HCT116 (cell line): ENCODE measurements at regions not wholly inside any gene's neighbourhood (a gene's known extent, or its start where the extent isn't known, plus 50 kb on each side); places are given as distances from the start of the nearest gene placed in this dataset.

Experiments used
- ATAC-seq: fragments of 200-7000 bp; cut with Tn5 transposase; 2 replicates; pipeline ENCODE4 v1.9.1; 2020; ENCODE audit warnings: mild to moderate bottlenecking, moderate library complexity
- BruUV-seq: library from RNA; stranded (reverse); fragments of 400-500 nt; replicated peaks from 2 replicates; lab custom pipeline; 2021; lab: Mats Ljungman, UMichigan
- CTCF ChIA-PET: fragments of 300-600 bp; sonication (Branson Sonifier 250); formaldehyde crosslinking; loops from one replicate; lab custom pipeline; 2021; ENCODE audit warnings: antibody characterized with exemption; lab: Charles Lee
- POLR2A ChIA-PET: fragments of 300-600, 350-600 bp; sonication (Branson Sonifier 250); formaldehyde crosslinking; loops from one replicate; lab custom pipeline; 2021; ENCODE audit warnings: antibody characterized with exemption; lab: Charles Lee
- RAD21 ChIA-PET, 2 experiments: fragments of 300-600 bp; sonication (Branson Sonifier 250); formaldehyde crosslinking; loops; one replicate each; lab custom pipeline; 2023; ENCODE audit warnings: low total read pairs in 2 of 2; ENCODE audit not compliant: uncharacterized antibody in 2 of 2, unreplicated experiment in 2 of 2, low non-redundant PET in 1 of 2; lab: Charles Lee
- DNase-seq: peaks from one replicate; pipeline ENCODE4 v3.0.0-alpha.2; 2010; ENCODE audit warnings: low read depth, low spot score
- H2AFZ ChIP-seq: fragments of 200-600 bp; shearing (Covaris generic), sonication (generic); 2 replicates; pipeline ENCODE4 v1.6.1; 2017; ENCODE audit warnings: low read depth, mixed run types, mixed read lengths, antibody characterized with exemption, low read length; ENCODE audit not compliant: poor library complexity, severe bottlenecking
- H3K27ac ChIP-seq: 2 replicates; pipeline ENCODE4 v1.5.1; 2012; ENCODE audit warnings: low read depth, low read length
- H3K27me3 ChIP-seq: fragments of 200-600 bp; sonication (generic); 2 replicates; pipeline ENCODE4 v1.6.1; 2016; ENCODE audit warnings: mixed run types, low read length, mixed read lengths; ENCODE audit not compliant: insufficient read depth
- H3K36me3 ChIP-seq, 2 experiments: fragments of 200-500 bp in 1 of 2; fragments of 200-600 bp in 1 of 2; sonication (Bioruptor generic) in 1 of 2; sonication (generic) in 1 of 2; 2 replicates each; pipeline versions ENCODE4 v1.5.1 to v1.6.1; 2014 to 2016; ENCODE audit warnings: low read length in 2 of 2, inconsistent platforms in 1 of 2, mixed read lengths in 1 of 2, mixed run types in 1 of 2; ENCODE audit not compliant: insufficient read depth in 2 of 2, control insufficient read depth in 1 of 2
- H3K4me1 ChIP-seq, 2 experiments: fragments of 200-600 bp in 1 of 2; sonication (generic) in 1 of 2; 2 replicates each; pipeline versions ENCODE4 v1.5.1 to v1.6.1; 2012 to 2017; ENCODE audit warnings: low read length in 2 of 2, inconsistent platforms in 1 of 2, mild to moderate bottlenecking in 1 of 2, mixed read lengths in 1 of 2, mixed run types in 1 of 2, moderate library complexity in 1 of 2; ENCODE audit not compliant: insufficient read depth in 2 of 2, control insufficient read depth in 1 of 2
- H3K4me2 ChIP-seq: fragments of 200-600 bp; sonication (generic); 2 replicates; pipeline ENCODE4 v1.6.1; 2017; ENCODE audit warnings: mixed run types, low read length, mixed read lengths
- H3K4me3 ChIP-seq, 2 experiments: fragments of 200-600 bp in 1 of 2; sonication (generic) in 1 of 2; replicated peaks in 1 of 2; 2 replicates each; pipeline ENCODE4 v1.5.1; 2011 to 2016; ENCODE audit warnings: low read length in 2 of 2, control low read depth in 1 of 2, low read depth in 1 of 2, mild to moderate bottlenecking in 1 of 2, mixed read lengths in 1 of 2, mixed run types in 1 of 2
- H3K79me2 ChIP-seq: fragments of 200-600 bp; sonication (generic); 2 replicates; pipeline ENCODE4 v1.6.1; 2017; ENCODE audit warnings: mild to moderate bottlenecking, mixed run types, low read length, moderate library complexity, mixed read lengths; ENCODE audit not compliant: insufficient read depth
- H3K9ac ChIP-seq: fragments of 200-600 bp; sonication (generic); 2 replicates; pipeline ENCODE4 v1.6.1; 2016; ENCODE audit warnings: low read length, mixed read lengths
- H3K9me2 ChIP-seq: fragments of 200-600 bp; sonication (generic), shearing (Covaris generic); 2 replicates; pipeline ENCODE4 v1.6.1; 2017; ENCODE audit warnings: mixed run types, mild to moderate bottlenecking, moderate library complexity; ENCODE audit not compliant: insufficient read depth
- H3K9me3 ChIP-seq, 2 experiments: fragments of 200-500 bp in 1 of 2; fragments of 200-600 bp in 1 of 2; sonication (Bioruptor generic) in 1 of 2; sonication (generic) in 1 of 2; 2 replicates each; pipeline ENCODE4 v1.6.1; 2014 to 2017; ENCODE audit warnings: low read length in 2 of 2, mixed read lengths in 2 of 2, inconsistent platforms in 1 of 2, low read depth in 1 of 2, mild to moderate bottlenecking in 1 of 2, mixed run types in 1 of 2, moderate library complexity in 1 of 2; ENCODE audit not compliant: control insufficient read depth in 1 of 2, insufficient read depth in 1 of 2
- H4K20me1 ChIP-seq: fragments of 200-600 bp; sonication (generic), shearing (Covaris generic); 2 replicates; pipeline ENCODE4 v1.6.1; 2017; ENCODE audit warnings: mixed run types, mild to moderate bottlenecking, moderate library complexity; ENCODE audit not compliant: insufficient read depth
- ATF3 ChIP-seq: IDR thresholded peaks from 2 replicates; pipeline ENCODE4 v1.6.1; 2012
- CBX3 ChIP-seq: IDR thresholded peaks from 2 replicates; pipeline ENCODE4 v1.6.1; 2012; ENCODE audit warnings: low read depth
- CTCF ChIP-seq, 3 experiments: fragments of 200-600 bp in 1 of 3; sonication (generic) in 1 of 3; IDR thresholded peaks in 2 of 3; conservative IDR thresholded peaks in 1 of 3; 2 replicates each; pipeline ENCODE4 v1.5.1; 2012 to 2017; ENCODE audit warnings: low read depth in 2 of 3, low read length in 2 of 3, antibody characterized with exemption in 1 of 3, borderline replicate concordance in 1 of 3, control low read depth in 1 of 3, mild to moderate bottlenecking in 1 of 3, mixed read lengths in 1 of 3, mixed run types in 1 of 3, moderate library complexity in 1 of 3; ENCODE audit not compliant: insufficient read depth in 1 of 3
- ELF1 ChIP-seq: IDR thresholded peaks from 2 replicates; pipeline ENCODE4 v1.6.1; 2012; ENCODE audit warnings: low read depth, borderline replicate concordance
- EZH2 ChIP-seq: fragments of 200-600 bp; sonication (generic); IDR thresholded peaks from 2 replicates; pipeline ENCODE4 v1.6.1; 2017; ENCODE audit warnings: antibody characterized with exemption, mixed run types
- FOSL1 ChIP-seq: IDR thresholded peaks from 2 replicates; pipeline ENCODE4 v1.6.1; 2012; ENCODE audit warnings: low read depth
- JUND ChIP-seq: IDR thresholded peaks from 2 replicates; pipeline ENCODE4 v1.6.1; 2012
- MAX ChIP-seq: IDR thresholded peaks from 2 replicates; pipeline ENCODE4 v1.6.1; 2012
- POLR2AphosphoS5 ChIP-seq: IDR thresholded peaks from 2 replicates; pipeline ENCODE4 v1.6.1; 2011; ENCODE audit warnings: mild to moderate bottlenecking, low read depth, low read length, moderate library complexity
- SIN3A ChIP-seq: IDR thresholded peaks from 2 replicates; pipeline ENCODE4 v1.6.1; 2012; ENCODE audit warnings: low read depth
- SP1 ChIP-seq: IDR thresholded peaks from 2 replicates; pipeline ENCODE4 v1.6.1; 2012; ENCODE audit warnings: low read depth
- SRF ChIP-seq: IDR thresholded peaks from 2 replicates; pipeline ENCODE4 v1.6.1; 2012; ENCODE audit warnings: low read depth
- TCF7L2 ChIP-seq: IDR thresholded peaks from 2 replicates; pipeline ENCODE4 v1.7.0; 2011; ENCODE audit warnings: borderline replicate concordance, inconsistent platforms; ENCODE audit not compliant: insufficient read depth, insufficient read length; ENCODE audit errors: extremely low read depth
- ZFX ChIP-seq: fragments of 450-650 bp; IDR thresholded peaks from 2 replicates; pipeline ENCODE4 v1.6.1; 2017
- intact Hi-C: fragments of 100-400 bp; cut with micrococcal nuclease; formaldehyde crosslinking; loops from 2 replicates; pipeline ENCODE4 v1.10.0; 2022
- TF ChIP-seq, protein P1 (sequence below): IDR thresholded peaks from 2 replicates; pipeline ENCODE4 v1.6.1; 2012; ENCODE audit warnings: low read depth

GRCh38 chr5:56501781-56502557 lies 268.8 kb upstream of the ANKRD55 start:
- CTCF ChIA-PET: no interaction called here
- no peaks in the 10 kb centered on the region for H3K36me3 ChIP-seq
- RAD21 ChIA-PET: no interaction called here
- no TSS peak for BruUV-seq
- H3K9me2 ChIP-seq: no peaks in the 10 kb centered on the region
- no peak overlapping the region for H3K9ac ChIP-seq
- H4K20me1 ChIP-seq: no peaks in the 10 kb centered on the region
- no peak for DNase-seq
- H3K9me3 ChIP-seq: no peaks in the 10 kb centered on the region
- TF ChIP-seq SIN3A: no peak
- no peak for TF ChIP-seq JUND
- no peak for TF ChIP-seq FOSL1
- no peak for TF ChIP-seq SP1
- TF ChIP-seq ATF3: no peak
- no peak for TF ChIP-seq TCF7L2
- no peak for TF ChIP-seq CTCF (IDR thresholded peaks at IDR 0.05 in 2 of 3, conservative IDR thresholded peaks at IDR 0.05 in 1 of 3; ENCODE audit: borderline replicate concordance in 1 of 3, insufficient read depth in 1 of 3, low read depth in 2 of 3, low read length in 2 of 3)
- no peak for TF ChIP-seq MAX
- no peak for TF ChIP-seq ZFX
- TF ChIP-seq CBX3: no peak
- no peak for TF ChIP-seq POLR2AphosphoS5
- TF ChIP-seq, protein P1, sequence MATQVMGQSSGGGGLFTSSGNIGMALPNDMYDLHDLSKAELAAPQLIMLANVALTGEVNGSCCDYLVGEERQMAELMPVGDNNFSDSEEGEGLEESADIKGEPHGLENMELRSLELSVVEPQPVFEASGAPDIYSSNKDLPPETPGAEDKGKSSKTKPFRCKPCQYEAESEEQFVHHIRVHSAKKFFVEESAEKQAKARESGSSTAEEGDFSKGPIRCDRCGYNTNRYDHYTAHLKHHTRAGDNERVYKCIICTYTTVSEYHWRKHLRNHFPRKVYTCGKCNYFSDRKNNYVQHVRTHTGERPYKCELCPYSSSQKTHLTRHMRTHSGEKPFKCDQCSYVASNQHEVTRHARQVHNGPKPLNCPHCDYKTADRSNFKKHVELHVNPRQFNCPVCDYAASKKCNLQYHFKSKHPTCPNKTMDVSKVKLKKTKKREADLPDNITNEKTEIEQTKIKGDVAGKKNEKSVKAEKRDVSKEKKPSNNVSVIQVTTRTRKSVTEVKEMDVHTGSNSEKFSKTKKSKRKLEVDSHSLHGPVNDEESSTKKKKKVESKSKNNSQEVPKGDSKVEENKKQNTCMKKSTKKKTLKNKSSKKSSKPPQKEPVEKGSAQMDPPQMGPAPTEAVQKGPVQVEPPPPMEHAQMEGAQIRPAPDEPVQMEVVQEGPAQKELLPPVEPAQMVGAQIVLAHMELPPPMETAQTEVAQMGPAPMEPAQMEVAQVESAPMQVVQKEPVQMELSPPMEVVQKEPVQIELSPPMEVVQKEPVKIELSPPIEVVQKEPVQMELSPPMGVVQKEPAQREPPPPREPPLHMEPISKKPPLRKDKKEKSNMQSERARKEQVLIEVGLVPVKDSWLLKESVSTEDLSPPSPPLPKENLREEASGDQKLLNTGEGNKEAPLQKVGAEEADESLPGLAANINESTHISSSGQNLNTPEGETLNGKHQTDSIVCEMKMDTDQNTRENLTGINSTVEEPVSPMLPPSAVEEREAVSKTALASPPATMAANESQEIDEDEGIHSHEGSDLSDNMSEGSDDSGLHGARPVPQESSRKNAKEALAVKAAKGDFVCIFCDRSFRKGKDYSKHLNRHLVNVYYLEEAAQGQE: no peak
- no peak for TF ChIP-seq EZH2
- TF ChIP-seq ELF1: no peak
- TF ChIP-seq SRF: no peak
- no peak overlapping the region for H3K4me3 ChIP-seq
- no peaks in the 10 kb centered on the region for H3K4me1 ChIP-seq
- intact Hi-C loops: no loop called here
- POLR2A ChIA-PET: no interaction called here
- H3K27ac ChIP-seq: no peak overlapping the region
- H2AFZ ChIP-seq: no peak overlapping the region
- no peaks in the 10 kb centered on the region for H3K79me2 ChIP-seq
- no peak for ATAC-seq
- no peak overlapping the region for H3K4me2 ChIP-seq
- no peaks in the 10 kb centered on the region for H3K27me3 ChIP-seq
